HepG2 (cell line): ENCODE measurements at regions not wholly inside any gene's neighbourhood (a gene's known extent, or its start where the extent isn't known, plus 50 kb on each side); places are given as distances from the start of the nearest gene placed in this dataset.

Experiments used
- ATAC-seq: fragments of 200-7000 bp; cut with Tn5 transposase; 3 replicates; pipeline ENCODE4 v1.9.1; 2020; ENCODE audit warnings: mild to moderate bottlenecking, moderate library complexity
- BruUV-seq: library from RNA; stranded (reverse); fragments of 400-500 nt; replicated peaks from 2 replicates; lab custom pipeline; 2021; lab: Mats Ljungman, UMichigan
- CTCF ChIA-PET: fragments of 300-600 bp; formaldehyde crosslinking; extraction: SDS; loops from one replicate; lab custom pipeline; 2021; ENCODE audit warnings: low total read pairs, inconsistent platforms, low intra/inter-chr PET ratio; lab: Yijun Ruan, JAX
- POLR2A ChIA-PET: fragments of 350-600 bp; sonication (Branson Sonifier 250); formaldehyde crosslinking; loops from one replicate; lab custom pipeline; 2020; ENCODE audit warnings: antibody characterized with exemption, inconsistent platforms; lab: Yijun Ruan, JAX
- DNase-seq: peaks from one replicate; pipeline ENCODE4 v3.0.0-alpha.2; 2015; ENCODE audit warnings: low spot score
- FAIRE-seq: peaks from 3 replicates; lab custom pipeline; 2011; peaks lifted over from hg19 to GRCh38; lab: Jason Lieb, UNC
- H2AFZ ChIP-seq: one replicate; pipeline ENCODE4 v1.6.1; 2011; ENCODE audit warnings: low read length, inconsistent platforms
- H3K27ac ChIP-seq: fragments of 300-600 bp; 3 replicates; pipeline ENCODE4 v1.8.0; 2011; ENCODE audit warnings: mixed run types, mild to moderate bottlenecking, mixed read lengths, low read length, inconsistent platforms; ENCODE audit not compliant: insufficient read depth; ENCODE audit errors: extremely low read length
- H3K27me3 ChIP-seq, 2 experiments: fragments of 200-600 bp in 1 of 2; 2 replicates in 1 of 2; 3 replicates in 1 of 2; pipeline versions ENCODE4 v1.6.0 to v1.8.0; 2011; ENCODE audit warnings: low read length in 2 of 2, mild to moderate bottlenecking in 2 of 2, moderate library complexity in 2 of 2, inconsistent platforms in 1 of 2; ENCODE audit not compliant: insufficient read depth in 2 of 2, control insufficient read depth in 1 of 2
- H3K36me3 ChIP-seq, 2 experiments: fragments of 200-600 bp in 1 of 2; replicated peaks in 1 of 2; 2 replicates in 1 of 2; 3 replicates in 1 of 2; pipeline versions ENCODE4 v1.5.1 to v1.8.0; 2011; ENCODE audit warnings: low read length in 2 of 2, inconsistent platforms in 1 of 2; ENCODE audit not compliant: insufficient read depth in 2 of 2, control insufficient read depth in 1 of 2
- H3K4me1 ChIP-seq: 2 replicates; pipeline ENCODE4 v1.5.1; 2012; ENCODE audit warnings: low read length, inconsistent platforms; ENCODE audit not compliant: insufficient read depth
- H3K4me2 ChIP-seq: 2 replicates; pipeline ENCODE4 v1.6.0; 2011; ENCODE audit warnings: low read depth, low read length, inconsistent platforms
- H3K4me3 ChIP-seq, 3 experiments: fragments of 200-600 bp in 1 of 3; sonication (generic), shearing (Covaris generic) in 1 of 3; replicated peaks in 1 of 3; 2 replicates each; pipeline ENCODE4 v1.5.1; 2011 to 2016; ENCODE audit warnings: low read length in 3 of 3, inconsistent platforms in 2 of 3, low read depth in 2 of 3, mild to moderate bottlenecking in 2 of 3, control low read depth in 1 of 3, mixed read lengths in 1 of 3; ENCODE audit not compliant: insufficient read depth in 1 of 3
- H3K79me2 ChIP-seq: one replicate; pipeline ENCODE4 v1.6.1; 2011; ENCODE audit warnings: low read length, inconsistent platforms; ENCODE audit not compliant: insufficient read depth
- H3K9ac ChIP-seq: 2 replicates; pipeline ENCODE4 v1.6.0; 2011; ENCODE audit warnings: mild to moderate bottlenecking, low read depth, low read length, inconsistent platforms; ENCODE audit not compliant: insufficient read depth
- H3K9me3 ChIP-seq: 2 replicates; pipeline ENCODE4 v1.5.1; 2012; ENCODE audit warnings: mild to moderate bottlenecking, low read length
- H4K20me1 ChIP-seq: 2 replicates; pipeline ENCODE4 v1.6.0; 2011; ENCODE audit warnings: inconsistent platforms, mild to moderate bottlenecking, low read length, moderate library complexity; ENCODE audit not compliant: insufficient read depth
- ARID5B ChIP-seq: IDR thresholded peaks from 2 replicates; pipeline ENCODE4 v1.4.0; 2020; ENCODE audit warnings: mild to moderate bottlenecking, missing genetic modification reagents
- BCL6 ChIP-seq: IDR thresholded peaks from 2 replicates; pipeline ENCODE4 v1.6.1; 2016; ENCODE audit warnings: missing genetic modification reagents, missing compliant biosample characterization
- DRAP1 ChIP-seq: IDR thresholded peaks from 2 replicates; pipeline ENCODE4 v1.6.1; 2016; ENCODE audit warnings: missing genetic modification reagents, missing compliant biosample characterization
- GATAD2A ChIP-seq: IDR thresholded peaks from 2 replicates; pipeline ENCODE4 v1.6.1; 2016
- IRF2 ChIP-seq: IDR thresholded peaks from 2 replicates; pipeline ENCODE4 v1.6.1; 2018; ENCODE audit warnings: missing genetic modification reagents, missing compliant biosample characterization
- JUND ChIP-seq: sonication (generic); formaldehyde crosslinking; IDR thresholded peaks from 2 replicates; pipeline ENCODE4 v1.8.0; 2022; ENCODE audit warnings: mild to moderate bottlenecking, missing genetic modification reagents
- MAZ ChIP-seq, 2 experiments: sonication (generic) in 1 of 2; formaldehyde crosslinking in 1 of 2; IDR thresholded peaks; 2 replicates each; pipeline versions ENCODE4 v1.5.0 to v1.6.1; 2012 to 2020; ENCODE audit warnings: low read depth in 2 of 2, mild to moderate bottlenecking in 2 of 2, borderline replicate concordance in 1 of 2, improper control_type of control experiment in 1 of 2, low read length in 1 of 2, missing genetic modification reagents in 1 of 2, moderate library complexity in 1 of 2
- MEIS1 ChIP-seq: sonication (generic); formaldehyde crosslinking; IDR thresholded peaks from 2 replicates; pipeline ENCODE4 v1.9.0; 2021; ENCODE audit warnings: mild to moderate bottlenecking, missing genetic modification reagents, moderate library complexity, borderline replicate concordance
- NAIF1 ChIP-seq: sonication (generic); formaldehyde crosslinking; IDR thresholded peaks from 2 replicates; pipeline ENCODE4 v1.5.0; 2020; ENCODE audit warnings: mild to moderate bottlenecking, missing genetic modification reagents, borderline replicate concordance
- NKX3-1 ChIP-seq: sonication (generic); formaldehyde crosslinking; IDR thresholded peaks from 2 replicates; pipeline ENCODE4 v1.5.0; 2020; ENCODE audit warnings: missing genetic modification reagents
- PHF21A ChIP-seq: sonication (generic); formaldehyde crosslinking; IDR thresholded peaks from 2 replicates; pipeline ENCODE4 v1.5.0; 2020; ENCODE audit warnings: mild to moderate bottlenecking, missing genetic modification reagents
- POGZ ChIP-seq: sonication (generic); formaldehyde crosslinking; IDR thresholded peaks from 2 replicates; pipeline ENCODE4 v1.4.0; 2020; ENCODE audit warnings: mild to moderate bottlenecking, missing genetic modification reagents
- SAP130 ChIP-seq: IDR thresholded peaks from 2 replicates; pipeline ENCODE4 v1.6.1; 2016; ENCODE audit warnings: low read depth
- TCF12 ChIP-seq, 2 experiments: fragments of 450-650 bp in 1 of 2; sonication (generic) in 1 of 2; formaldehyde crosslinking in 1 of 2; IDR thresholded peaks; 2 replicates each; pipeline versions ENCODE4 v1.6.1 to v1.8.0; 2017 to 2022; ENCODE audit warnings: antibody characterized with exemption in 1 of 2, mild to moderate bottlenecking in 1 of 2, missing genetic modification reagents in 1 of 2, moderate library complexity in 1 of 2
- ZNF280D ChIP-seq: sonication (generic); formaldehyde crosslinking; IDR thresholded peaks from 2 replicates; pipeline ENCODE4 v1.5.1; 2020; ENCODE audit warnings: mild to moderate bottlenecking, missing genetic modification reagents
- ZNF317 ChIP-seq: sonication (generic); formaldehyde crosslinking; IDR thresholded peaks from 2 replicates; pipeline ENCODE4 v1.5.0; 2020; ENCODE audit warnings: mild to moderate bottlenecking, missing genetic modification reagents
- WGBS: methylation state at CpG from one replicate; pipeline ENCODE4 v1.1.6; 2017; ENCODE audit warnings: low lambda C conversion rate; 5-methylcytosine and 5-hydroxymethylcytosine counted together
- in situ Hi-C: cut with HindIII; loops from 2 replicates; pipeline ENCODE4 v1.10.0; 2017; ENCODE audit warnings: low pct_unique_long_range_greater_than_20kb; ENCODE audit not compliant: extremely low pct_ligation_motif_present
- intact Hi-C: fragments of 100-400 bp; cut with micrococcal nuclease; formaldehyde crosslinking; loops from one replicate; pipeline ENCODE4 v1.10.0; 2022; ENCODE audit not compliant: unreplicated experiment

GRCh38 chr18:75127143-75128021, 81.6 kb downstream of the PTGR3 start:
- DNase-seq (peak; percentile 66), FAIRE-seq (peak; percentile 46), ATAC-seq (peak; percentile 90)
- Histone ChIP-seq H3K36me3 (no peaks in the 10 kb centered on the region), H3K27ac (no peak overlapping the region), H3K4me3 (peak overlapping the region in 1 of 3 experiments; percentile 11; a peak in 1 of 6 replicates), H3K27me3 (peaks cover 1 to 28% of the 10 kb centered on the region in 2 experiments; a peak in 2 of 5 replicates), H3K4me1 (peaks cover 31% of the 10 kb centered on the region), H4K20me1 (no peaks in the 10 kb centered on the region), H3K79me2 (no peaks in the 10 kb centered on the region), H2AFZ (no peak overlapping the region), H3K4me2 (peak overlapping the region; percentile 39; the same call in 1 of the 2 replicates), H3K9me3 (no peaks in the 10 kb centered on the region), H3K9ac (no peak overlapping the region)
- CTCF ChIA-PET = no interaction called here
- intact Hi-C loops (no loop called here), in situ Hi-C loops (no loop called here)
- no TSS peak for BruUV-seq
- POLR2A ChIA-PET = no interaction called here
- WGBS = 89% methylated on average over 5 of the region's 24 CpGs
- TF ChIP-seq NAIF1 (no peak), TCF12 (IDR thresholded peaks at IDR 0.05) (no peak), TCF12 (CRISPR knock-in tag; IDR thresholded peaks at IDR 0.05) (no peak), JUND (no peak), BCL6 (CRISPR knock-in tag) (peak; percentile 31; the same call in 1 of the 2 replicates), MAZ (IDR thresholded peaks at IDR 0.05; ENCODE audit: borderline replicate concordance, low read depth, low read length) (peak; percentile 34; the same call in 1 of the 2 replicates), MAZ (CRISPR knock-in tag; IDR thresholded peaks at IDR 0.05; ENCODE audit: low read depth) (no peak), IRF2 (CRISPR knock-in tag) (no peak), ZNF317 (peak; percentile 85), SAP130 (peak; percentile 36; the same call in 1 of the 2 replicates), ARID5B (peak; percentile 48; the same call in 1 of the 2 replicates), NKX3-1 (no peak), DRAP1 (CRISPR knock-in tag) (no peak), POGZ (CRISPR knock-in tag) (0 out of 2 replicates have a peak, but pooled peaks have one; percentile 38), ZNF280D (CRISPR knock-in tag) (no peak), GATAD2A (0 out of 2 replicates have a peak, but pooled peaks have one; percentile 24), MEIS1 (CRISPR knock-in tag) (no peak), PHF21A (0 out of 2 replicates have a peak, but pooled peaks have one; percentile 30)
